ENCODE measurements at regions not wholly inside any gene's neighbourhood (a gene's known extent, or its start where the extent isn't known, plus 50 kb on each side); places are given as distances from the start of the nearest gene placed in this dataset.
"Not testable (repeated sequence)": the region's sequence is repeated elsewhere in the genome, so short reads cannot be mapped to it uniquely, and the experiment has no call there.

DNA sequence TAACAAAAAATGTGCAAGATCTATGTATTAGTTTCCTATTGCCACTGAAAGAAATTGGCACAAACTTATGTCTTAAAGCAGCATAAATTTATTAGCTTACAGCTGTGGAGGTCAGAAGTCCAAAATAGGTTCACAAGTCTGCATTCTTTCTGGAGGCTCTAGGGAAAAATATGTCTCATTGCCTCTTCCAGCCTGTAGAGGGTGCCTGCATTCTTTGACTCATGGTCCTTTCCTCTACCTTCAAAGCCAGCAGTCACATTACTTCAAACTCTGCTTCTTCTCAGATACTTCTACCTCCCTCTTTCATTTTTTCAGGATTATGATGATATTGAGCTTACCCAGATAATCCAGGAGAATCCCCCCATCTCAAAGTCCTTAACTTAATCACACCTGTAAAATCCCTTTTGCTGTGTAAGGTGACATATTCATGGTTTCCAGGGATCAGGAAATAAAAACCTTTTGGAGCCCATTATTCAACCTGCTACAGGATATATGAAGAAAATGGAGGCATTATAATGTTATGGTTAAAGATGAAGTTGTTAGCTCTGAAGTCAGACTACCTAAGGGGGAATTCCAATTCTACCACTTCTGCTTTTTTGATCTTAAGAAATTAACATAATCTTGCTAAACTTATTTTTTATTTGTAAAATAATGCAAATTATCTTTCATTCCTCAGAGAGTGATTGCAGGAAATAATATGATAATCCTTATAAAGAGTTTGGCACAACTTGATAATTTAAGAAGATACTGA lies 686.2 kb downstream of the PRIM2 start:
- TF ChIP-seq, protein P1, sequence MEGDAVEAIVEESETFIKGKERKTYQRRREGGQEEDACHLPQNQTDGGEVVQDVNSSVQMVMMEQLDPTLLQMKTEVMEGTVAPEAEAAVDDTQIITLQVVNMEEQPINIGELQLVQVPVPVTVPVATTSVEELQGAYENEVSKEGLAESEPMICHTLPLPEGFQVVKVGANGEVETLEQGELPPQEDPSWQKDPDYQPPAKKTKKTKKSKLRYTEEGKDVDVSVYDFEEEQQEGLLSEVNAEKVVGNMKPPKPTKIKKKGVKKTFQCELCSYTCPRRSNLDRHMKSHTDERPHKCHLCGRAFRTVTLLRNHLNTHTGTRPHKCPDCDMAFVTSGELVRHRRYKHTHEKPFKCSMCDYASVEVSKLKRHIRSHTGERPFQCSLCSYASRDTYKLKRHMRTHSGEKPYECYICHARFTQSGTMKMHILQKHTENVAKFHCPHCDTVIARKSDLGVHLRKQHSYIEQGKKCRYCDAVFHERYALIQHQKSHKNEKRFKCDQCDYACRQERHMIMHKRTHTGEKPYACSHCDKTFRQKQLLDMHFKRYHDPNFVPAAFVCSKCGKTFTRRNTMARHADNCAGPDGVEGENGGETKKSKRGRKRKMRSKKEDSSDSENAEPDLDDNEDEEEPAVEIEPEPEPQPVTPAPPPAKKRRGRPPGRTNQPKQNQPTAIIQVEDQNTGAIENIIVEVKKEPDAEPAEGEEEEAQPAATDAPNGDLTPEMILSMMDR (IDR thresholded peaks at IDR 0.05): not testable (repeated sequence)
- TF ChIP-seq POLR2A (IDR thresholded peaks at IDR 0.05): not testable (repeated sequence)
